DND-41 (cell line): ENCODE measurements at regions not wholly inside any gene's neighbourhood (a gene's known extent, or its start where the extent isn't known, plus 50 kb on each side); places are given as distances from the start of the nearest gene placed in this dataset.
"Not testable (repeated sequence)": the region's sequence is repeated elsewhere in the genome, so short reads cannot be mapped to it uniquely, and the experiment has no call there.

Experiments
- ATAC-seq: fragments of 200-7000 bp; cut with Tn5 transposase; 3 replicates; pipeline ENCODE4 v1.9.1; 2021; ENCODE audit warnings: low read depth; ENCODE audit not compliant: insufficient read depth
- DNase-seq: peaks from one replicate; pipeline ENCODE4 v3.0.0-alpha.2; 2020
- H2AFZ ChIP-seq: 2 replicates; pipeline ENCODE4 v1.6.0; 2012; ENCODE audit warnings: low read depth, low read length
- H3K27ac ChIP-seq: 2 replicates; pipeline ENCODE4 v1.5.1; 2012; ENCODE audit warnings: low read length, inconsistent platforms
- H3K27me3 ChIP-seq: fragments of 200-600 bp; sonication (generic); 2 replicates; pipeline ENCODE4 v1.6.0; 2012; ENCODE audit warnings: low read length, mild to moderate bottlenecking, inconsistent platforms; ENCODE audit not compliant: insufficient read depth, poor library complexity
- H3K36me3 ChIP-seq: 2 replicates; pipeline ENCODE4 v1.5.1; 2012; ENCODE audit warnings: low read length, inconsistent platforms; ENCODE audit not compliant: insufficient read depth
- H3K4me1 ChIP-seq: 2 replicates; pipeline ENCODE4 v1.5.1; 2012; ENCODE audit warnings: mild to moderate bottlenecking, low read length; ENCODE audit not compliant: insufficient read depth
- H3K4me2 ChIP-seq: 2 replicates; pipeline ENCODE4 v1.6.0; 2012; ENCODE audit warnings: mild to moderate bottlenecking, moderate library complexity, low read length, inconsistent platforms; ENCODE audit not compliant: insufficient read depth
- H3K4me3 ChIP-seq, 2 experiments: fragments of 200-600 bp in 1 of 2; shearing (Covaris generic) in 1 of 2; 2 replicates each; pipeline ENCODE4 v1.5.1; 2012 to 2016; ENCODE audit warnings: inconsistent platforms in 2 of 2, low read length in 2 of 2, mild to moderate bottlenecking in 2 of 2, low read depth in 1 of 2, moderate library complexity in 1 of 2
- H3K79me2 ChIP-seq: 2 replicates; pipeline ENCODE4 v1.6.0; 2012; ENCODE audit warnings: low read length, inconsistent platforms; ENCODE audit not compliant: insufficient read depth
- H3K9ac ChIP-seq: 2 replicates; pipeline ENCODE4 v1.6.0; 2012; ENCODE audit warnings: low read depth, mild to moderate bottlenecking, inconsistent platforms, low read length, moderate library complexity
- H3K9me3 ChIP-seq: 2 replicates; pipeline ENCODE4 v1.5.1; 2012; ENCODE audit warnings: low read length, moderate library complexity, mild to moderate bottlenecking, inconsistent platforms; ENCODE audit not compliant: insufficient read depth, severe bottlenecking
- H4K20me1 ChIP-seq: 2 replicates; pipeline ENCODE4 v1.6.0; 2012; ENCODE audit warnings: low read length; ENCODE audit not compliant: insufficient read depth
- EZH2 ChIP-seq: IDR thresholded peaks from 3 replicates; pipeline ENCODE4 v1.6.1; 2012; ENCODE audit warnings: borderline replicate concordance, low read depth, mild to moderate bottlenecking, moderate library complexity, low read length, inconsistent platforms; ENCODE audit not compliant: severe bottlenecking
- TF ChIP-seq, protein P1 (sequence below): IDR thresholded peaks from 2 replicates; pipeline ENCODE4 v1.5.1; 2012; ENCODE audit warnings: borderline replicate concordance, low read length, moderate library complexity, mild to moderate bottlenecking; ENCODE audit not compliant: poor library complexity, severe bottlenecking; ENCODE audit errors: extremely low read depth

DNA sequence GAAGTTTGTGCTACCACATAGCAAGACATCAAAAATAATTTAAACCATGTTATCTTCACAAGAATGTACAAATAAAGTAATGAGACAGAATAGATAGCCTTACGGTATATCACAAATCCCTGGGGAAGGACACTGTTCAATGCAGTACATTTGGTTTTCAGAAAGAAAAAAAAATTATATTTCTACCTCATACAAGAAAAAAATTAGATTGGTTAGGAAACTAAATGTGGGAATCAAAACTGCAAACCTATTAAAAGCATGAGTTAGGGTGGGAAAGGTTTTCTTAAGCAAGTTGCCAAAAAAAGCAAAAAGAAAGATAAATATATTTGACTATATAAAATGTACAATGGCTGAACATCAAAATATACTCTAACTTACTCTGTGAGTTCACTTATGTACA lies 201.9 kb upstream of the NREP start:
- TF ChIP-seq EZH2 = no peak
- TF ChIP-seq, protein P1, sequence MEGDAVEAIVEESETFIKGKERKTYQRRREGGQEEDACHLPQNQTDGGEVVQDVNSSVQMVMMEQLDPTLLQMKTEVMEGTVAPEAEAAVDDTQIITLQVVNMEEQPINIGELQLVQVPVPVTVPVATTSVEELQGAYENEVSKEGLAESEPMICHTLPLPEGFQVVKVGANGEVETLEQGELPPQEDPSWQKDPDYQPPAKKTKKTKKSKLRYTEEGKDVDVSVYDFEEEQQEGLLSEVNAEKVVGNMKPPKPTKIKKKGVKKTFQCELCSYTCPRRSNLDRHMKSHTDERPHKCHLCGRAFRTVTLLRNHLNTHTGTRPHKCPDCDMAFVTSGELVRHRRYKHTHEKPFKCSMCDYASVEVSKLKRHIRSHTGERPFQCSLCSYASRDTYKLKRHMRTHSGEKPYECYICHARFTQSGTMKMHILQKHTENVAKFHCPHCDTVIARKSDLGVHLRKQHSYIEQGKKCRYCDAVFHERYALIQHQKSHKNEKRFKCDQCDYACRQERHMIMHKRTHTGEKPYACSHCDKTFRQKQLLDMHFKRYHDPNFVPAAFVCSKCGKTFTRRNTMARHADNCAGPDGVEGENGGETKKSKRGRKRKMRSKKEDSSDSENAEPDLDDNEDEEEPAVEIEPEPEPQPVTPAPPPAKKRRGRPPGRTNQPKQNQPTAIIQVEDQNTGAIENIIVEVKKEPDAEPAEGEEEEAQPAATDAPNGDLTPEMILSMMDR = no peak
- H4K20me1 ChIP-seq = no peaks in the 10 kb centered on the region

DNA sequence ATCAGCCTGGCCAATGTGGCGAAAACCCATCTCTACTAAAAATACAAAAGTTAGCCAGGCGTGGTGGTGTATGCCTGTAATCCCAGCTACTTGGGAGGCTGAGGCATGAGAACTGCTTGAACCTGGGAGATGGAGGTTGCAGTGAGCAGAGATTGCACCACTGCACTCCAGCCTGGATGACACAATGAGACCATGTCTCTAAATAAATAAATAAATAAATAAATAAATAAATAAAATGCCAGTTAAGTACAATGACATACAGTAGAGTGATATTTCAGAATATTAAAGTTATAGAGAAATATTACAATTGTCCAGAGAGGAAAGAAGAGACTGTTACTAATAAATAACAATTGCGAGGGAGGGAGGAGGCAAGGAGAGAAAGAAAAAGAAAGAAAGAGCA lies 199.8 kb upstream of the NREP start:
- H3K27ac ChIP-seq, DNase-seq, H3K36me3 ChIP-seq, H3K4me3 ChIP-seq, H4K20me1 ChIP-seq, H2AFZ ChIP-seq, H3K79me2 ChIP-seq, H3K9ac ChIP-seq, ATAC-seq, H3K4me1 ChIP-seq, H3K27me3 ChIP-seq, H3K9me3 ChIP-seq, H3K4me2 ChIP-seq: not testable (repeated sequence)

More for the DNA sequence above, 201.9 kb upstream of the NREP start:
- H3K4me2 ChIP-seq = no peak overlapping the region
- H3K9ac ChIP-seq = no peak overlapping the region
- no peaks in the 10 kb centered on the region for H3K9me3 ChIP-seq
- H2AFZ ChIP-seq = no peak overlapping the region
- H3K4me3 ChIP-seq = no peak overlapping the region
- no peaks in the 10 kb centered on the region for H3K36me3 ChIP-seq
- no peaks in the 10 kb centered on the region for H3K79me2 ChIP-seq
- H3K27me3 ChIP-seq = no peaks in the 10 kb centered on the region
- H3K27ac ChIP-seq = no peak overlapping the region
- DNase-seq = no peak
- peaks cover 9% of the 10 kb centered on the region; the same call in 1 of the 2 replicates for H3K4me1 ChIP-seq
- no peak for ATAC-seq

DNA sequence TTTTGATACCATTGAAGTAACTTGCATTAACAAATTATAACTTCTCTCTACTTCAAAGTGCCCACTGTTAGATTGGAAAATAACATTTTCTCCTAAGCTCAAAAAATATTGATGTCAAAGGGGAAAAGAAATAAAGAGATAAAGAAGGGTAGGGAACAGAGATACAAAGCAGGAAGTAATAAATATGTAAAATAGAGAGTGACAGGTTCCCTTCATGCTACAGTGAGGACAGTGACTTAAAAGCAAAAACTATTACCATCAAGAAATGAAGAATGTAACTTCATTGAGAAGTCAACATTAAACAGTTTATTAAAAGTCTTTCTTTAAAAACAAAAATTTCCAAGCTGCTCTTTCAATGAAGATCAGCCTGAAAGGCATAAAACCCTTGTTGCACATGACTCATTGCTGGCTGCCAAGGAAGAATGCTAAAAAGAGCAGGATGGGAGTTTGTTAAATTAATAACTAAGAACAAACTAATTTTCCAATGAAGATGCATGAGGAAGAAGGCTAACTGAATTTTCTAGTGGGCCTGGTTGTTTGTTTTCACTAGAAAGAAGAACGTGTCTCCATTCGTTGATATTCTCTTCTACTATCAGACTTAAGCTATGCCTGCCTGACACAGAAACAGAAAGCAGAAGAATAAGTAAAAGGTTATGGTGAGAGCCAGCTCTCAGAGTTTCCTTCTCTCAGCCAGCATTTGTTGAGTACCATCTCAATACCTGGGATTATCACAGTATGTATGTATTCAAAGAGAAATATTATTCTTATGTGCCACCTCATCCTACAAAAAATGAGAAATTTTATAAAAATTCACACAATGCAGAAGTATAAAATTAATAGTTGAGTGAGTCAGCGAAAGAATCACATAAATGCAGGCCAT lies 197.8 kb upstream of the NREP start:
- H3K4me3 ChIP-seq = no peak overlapping the region
- H3K9me3 ChIP-seq = no peaks in the 10 kb centered on the region
- H2AFZ ChIP-seq = peak overlapping the region; percentile 24; the same call in 1 of the 2 replicates
- peaks cover 9% of the 10 kb centered on the region; the same call in 1 of the 2 replicates for H3K4me1 ChIP-seq
- no peaks in the 10 kb centered on the region for H3K27me3 ChIP-seq
- no peaks in the 10 kb centered on the region for H3K79me2 ChIP-seq
- H3K27ac ChIP-seq = no peak overlapping the region
- no peak for ATAC-seq
- no peak overlapping the region for H3K9ac ChIP-seq
- no peaks in the 10 kb centered on the region for H3K36me3 ChIP-seq
- no peak overlapping the region for H3K4me2 ChIP-seq
- DNase-seq = no peak
- TF ChIP-seq, protein P1 = no peak
- TF ChIP-seq EZH2 = no peak
- H4K20me1 ChIP-seq = no peaks in the 10 kb centered on the region

DNA sequence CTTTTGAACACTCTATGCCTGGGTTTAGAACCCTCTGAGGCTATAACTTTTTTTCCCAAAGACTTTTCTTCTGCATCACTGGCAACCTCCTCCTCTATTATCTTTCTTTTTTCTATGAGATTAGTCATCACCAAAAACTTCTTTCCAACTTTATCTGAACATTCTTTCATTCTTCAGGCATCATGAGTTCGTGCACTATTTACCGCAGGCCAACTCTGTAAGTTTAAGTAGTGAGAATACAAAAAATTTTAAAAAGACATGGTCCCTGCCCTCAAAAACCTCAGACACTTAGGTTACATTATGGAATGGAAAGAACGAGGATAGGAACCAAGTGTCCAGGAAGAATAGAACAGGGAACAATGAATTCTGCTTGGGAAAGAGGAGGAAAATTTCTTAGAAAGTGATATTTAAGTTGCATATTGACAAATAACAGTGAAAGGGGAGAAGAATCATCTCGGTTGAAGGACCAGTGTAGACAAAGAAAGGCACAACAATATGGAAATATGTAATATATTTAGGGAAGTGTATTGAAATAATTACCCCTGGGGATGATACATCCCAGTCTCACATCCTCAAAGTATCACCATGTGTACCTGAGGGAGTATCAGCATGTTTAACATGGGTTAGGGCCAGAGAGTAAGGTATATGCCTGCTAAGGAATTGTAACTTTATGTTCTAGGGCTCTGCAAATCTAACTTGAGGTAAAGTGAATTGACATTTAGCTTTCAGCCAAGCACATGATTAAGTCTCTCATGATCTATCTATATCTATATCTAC lies 196.5 kb upstream of the NREP start:
- Histone ChIP-seq H3K4me3 (no peak overlapping the region), H3K27me3 (no peaks in the 10 kb centered on the region), H2AFZ (no peak overlapping the region), H3K27ac (no peak overlapping the region), H3K79me2 (no peaks in the 10 kb centered on the region), H4K20me1 (no peaks in the 10 kb centered on the region), H3K4me2 (no peak overlapping the region), H3K9ac (no peak overlapping the region), H3K4me1 (peaks cover 9% of the 10 kb centered on the region; the same call in 1 of the 2 replicates), H3K9me3 (no peaks in the 10 kb centered on the region), H3K36me3 (no peaks in the 10 kb centered on the region)
- DNase-seq (no peak), ATAC-seq (no peak)
- TF ChIP-seq EZH2 = no peak
- TF ChIP-seq, protein P1 = no peak
